ENCODE measurements at regions not wholly inside any gene's neighbourhood (a gene's known extent, or its start where the extent isn't known, plus 50 kb on each side); places are given as distances from the start of the nearest gene placed in this dataset.
"Not testable (repeated sequence)": the region's sequence is repeated elsewhere in the genome, so short reads cannot be mapped to it uniquely, and the experiment has no call there.

DNA sequence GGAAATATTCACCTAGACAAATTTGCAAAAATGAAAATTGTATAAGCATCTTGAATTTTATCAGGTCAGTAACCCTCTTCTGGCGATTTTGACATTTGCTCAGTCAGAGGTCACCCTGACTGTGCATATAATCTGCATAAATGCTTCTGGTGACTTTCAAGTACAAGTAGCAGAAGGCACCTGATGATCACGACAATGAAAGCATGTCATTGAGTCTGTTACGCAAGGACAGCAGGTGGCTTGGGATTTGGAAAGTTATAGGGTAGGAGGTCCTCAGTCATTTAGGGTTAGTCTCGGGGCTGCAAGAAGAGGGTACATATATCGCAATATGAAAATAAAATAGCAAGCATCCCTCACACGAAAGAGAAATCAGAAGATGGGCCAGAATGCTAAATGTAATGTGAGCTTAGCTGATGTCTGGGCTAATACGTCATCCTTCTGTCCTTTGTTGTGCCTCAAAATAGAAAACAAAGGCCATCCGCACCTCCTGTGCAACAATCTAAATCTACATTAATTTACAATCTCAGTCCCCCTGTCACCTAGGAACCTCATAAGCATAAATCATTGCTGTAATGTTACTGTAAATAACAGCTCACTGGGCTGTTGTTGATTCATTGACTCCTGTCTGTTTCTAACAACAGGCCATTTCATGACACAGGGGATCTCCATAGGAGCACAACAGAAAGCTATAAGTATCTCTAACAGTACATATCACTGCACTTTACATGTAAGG is 155.2 kb upstream of the RSPO3 start:
- intact Hi-C loops (cut with DNase I) = no loop called here
- Histone ChIP-seq H3K9me3 (no peaks in the 10 kb centered on the region), H3K4me3 (no peak overlapping the region), H3K27me3 (no peaks in the 10 kb centered on the region), H3K36me3 (no peaks in the 10 kb centered on the region), H3K27ac (no peak overlapping the region), H3K4me1 (no peaks in the 10 kb centered on the region)
- DNase-seq = no peak
- ATAC-seq = no peak
- TF ChIP-seq, protein P1, sequence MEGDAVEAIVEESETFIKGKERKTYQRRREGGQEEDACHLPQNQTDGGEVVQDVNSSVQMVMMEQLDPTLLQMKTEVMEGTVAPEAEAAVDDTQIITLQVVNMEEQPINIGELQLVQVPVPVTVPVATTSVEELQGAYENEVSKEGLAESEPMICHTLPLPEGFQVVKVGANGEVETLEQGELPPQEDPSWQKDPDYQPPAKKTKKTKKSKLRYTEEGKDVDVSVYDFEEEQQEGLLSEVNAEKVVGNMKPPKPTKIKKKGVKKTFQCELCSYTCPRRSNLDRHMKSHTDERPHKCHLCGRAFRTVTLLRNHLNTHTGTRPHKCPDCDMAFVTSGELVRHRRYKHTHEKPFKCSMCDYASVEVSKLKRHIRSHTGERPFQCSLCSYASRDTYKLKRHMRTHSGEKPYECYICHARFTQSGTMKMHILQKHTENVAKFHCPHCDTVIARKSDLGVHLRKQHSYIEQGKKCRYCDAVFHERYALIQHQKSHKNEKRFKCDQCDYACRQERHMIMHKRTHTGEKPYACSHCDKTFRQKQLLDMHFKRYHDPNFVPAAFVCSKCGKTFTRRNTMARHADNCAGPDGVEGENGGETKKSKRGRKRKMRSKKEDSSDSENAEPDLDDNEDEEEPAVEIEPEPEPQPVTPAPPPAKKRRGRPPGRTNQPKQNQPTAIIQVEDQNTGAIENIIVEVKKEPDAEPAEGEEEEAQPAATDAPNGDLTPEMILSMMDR (IDR thresholded peaks at IDR 0.05) = no peak

DNA sequence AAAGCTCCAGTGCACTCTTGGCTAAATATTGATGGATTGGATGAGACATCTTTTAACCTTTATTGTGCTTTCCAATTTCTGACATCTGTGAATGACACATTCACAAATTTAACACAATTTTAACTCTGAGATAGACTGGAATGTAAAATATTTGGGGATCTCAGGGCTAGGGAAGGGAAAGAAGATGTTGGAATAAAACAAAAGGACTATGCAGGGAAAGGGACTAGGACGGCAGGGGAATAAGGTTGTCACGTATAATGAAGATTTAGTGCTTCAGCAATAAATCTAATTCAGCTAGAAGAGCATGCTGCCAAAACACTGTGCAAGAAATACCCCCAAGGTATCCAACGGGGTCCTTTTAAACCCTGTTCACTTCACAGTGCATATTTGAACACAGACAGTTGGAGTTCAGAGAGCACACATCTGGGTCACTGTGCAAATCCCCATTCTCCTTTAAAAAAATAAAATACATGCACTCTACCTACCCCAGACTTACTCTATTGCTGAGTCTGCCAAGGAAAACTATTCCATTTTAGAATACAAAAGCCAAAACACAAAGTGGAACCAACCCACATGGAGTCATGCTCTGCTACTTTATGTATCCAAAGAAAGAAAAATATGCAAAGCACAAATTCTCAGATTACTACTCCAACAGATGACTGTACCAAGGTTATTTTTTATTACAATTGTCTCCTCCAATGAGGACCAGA is 151.0 kb upstream of the RSPO3 start:
- ATAC-seq = no peak
- TF ChIP-seq, protein P1 (IDR thresholded peaks at IDR 0.05) = no peak
- no peak for DNase-seq

DNA sequence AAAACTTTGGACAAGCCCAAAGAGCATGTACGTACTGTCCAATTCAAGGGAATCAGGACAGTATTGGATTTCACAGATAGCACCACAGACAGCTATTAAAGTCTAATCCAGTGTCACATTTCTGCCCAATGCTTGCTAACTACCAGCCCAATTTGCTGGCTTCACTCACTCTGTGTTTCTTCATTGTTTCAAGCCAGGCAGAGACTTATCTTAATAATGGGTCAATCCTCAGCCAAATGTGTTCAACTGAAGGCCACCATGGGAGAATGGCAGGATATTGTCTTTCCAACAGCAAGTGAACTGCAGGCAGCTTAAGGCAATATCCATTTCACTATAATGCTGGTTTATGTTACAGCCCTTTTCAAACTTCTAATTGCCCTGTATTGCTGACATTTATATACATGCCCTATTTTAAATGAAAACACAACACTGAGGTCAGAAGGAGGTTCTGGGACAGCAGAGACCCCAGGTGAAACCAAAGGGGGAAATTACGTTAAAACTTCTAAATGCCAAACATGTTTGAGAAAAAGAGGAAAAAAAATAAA is 142.1 kb upstream of the RSPO3 start:
- Histone ChIP-seq H3K27ac (no peak overlapping the region), H3K27me3 (no peaks in the 10 kb centered on the region), H3K4me3 (no peak overlapping the region), H3K4me1 (no peaks in the 10 kb centered on the region), H3K36me3 (no peaks in the 10 kb centered on the region), H3K9me3 (peaks cover 0 to 3% of the 10 kb centered on the region in 2 donors)
- intact Hi-C loops (cut with DNase I) = no loop called here
- ATAC-seq = no peak
- TF ChIP-seq, protein P1 (IDR thresholded peaks at IDR 0.05) = no peak
- DNase-seq = no peak

More for the DNA sequence above, 151.0 kb upstream of the RSPO3 start:
- no peaks in the 10 kb centered on the region for H3K36me3 ChIP-seq
- no peaks in the 10 kb centered on the region for H3K4me1 ChIP-seq
- no peaks in the 10 kb centered on the region for H3K9me3 ChIP-seq
- intact Hi-C loops (cut with DNase I) = no loop called here
- H3K27ac ChIP-seq = no peak overlapping the region
- H3K4me3 ChIP-seq = no peak overlapping the region
- H3K27me3 ChIP-seq = no peaks in the 10 kb centered on the region

DNA sequence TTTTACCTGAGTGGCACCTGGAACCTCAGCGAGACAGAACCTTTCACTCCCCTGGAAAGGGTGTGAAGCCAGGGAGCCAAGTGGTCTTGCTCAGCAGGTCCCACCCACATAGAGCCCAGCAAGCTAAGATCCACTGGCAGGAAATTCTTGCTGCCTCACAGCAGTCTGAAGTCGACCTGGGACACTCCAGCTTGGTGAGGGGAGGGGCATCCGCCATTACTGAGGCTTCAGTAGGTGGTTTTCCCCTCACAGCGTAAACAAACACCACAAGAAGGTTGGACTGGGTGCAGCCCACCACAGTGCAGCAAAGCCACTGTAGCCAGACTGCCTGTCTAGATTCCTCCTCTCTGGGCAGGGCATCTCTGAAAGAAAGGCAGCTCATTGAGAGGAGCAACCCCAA is 134.7 kb upstream of the RSPO3 start:
- TF ChIP-seq, protein P1 (IDR thresholded peaks at IDR 0.05) = no peak
- H3K36me3 ChIP-seq = no peaks in the 10 kb centered on the region
- intact Hi-C loops (cut with DNase I) = no loop called here
- ATAC-seq (no peak), DNase-seq (no peak)
- no peaks in the 10 kb centered on the region for H3K4me1 ChIP-seq
- H3K4me3 ChIP-seq = no peak overlapping the region
- no peaks in the 10 kb centered on the region for H3K27me3 ChIP-seq
- H3K9me3 ChIP-seq = peaks cover 0 to 9% of the 10 kb centered on the region in 2 donors
- H3K27ac ChIP-seq = no peak overlapping the region

DNA sequence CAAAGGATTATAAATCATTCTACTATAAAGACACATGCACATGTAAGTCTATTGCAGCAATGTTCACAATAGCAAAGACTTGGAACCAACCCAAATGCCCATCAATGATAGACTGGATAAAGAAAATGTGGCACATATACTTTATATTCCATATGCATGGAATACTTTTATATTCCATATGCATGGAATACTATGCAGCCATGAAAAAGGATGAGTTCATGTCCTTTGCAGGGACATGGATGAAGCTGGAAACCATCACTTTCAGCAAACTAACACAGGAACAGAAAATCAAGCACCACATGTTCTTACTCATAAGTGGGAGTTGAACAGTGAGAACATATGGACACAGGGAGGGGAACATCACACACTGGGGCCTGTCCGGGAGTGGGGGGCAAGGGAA is 130.3 kb upstream of the RSPO3 start:
- H3K27me3 ChIP-seq; H3K9me3 ChIP-seq; H3K4me1 ChIP-seq; intact Hi-C loops (cut with DNase I); ATAC-seq; DNase-seq; H3K36me3 ChIP-seq; H3K27ac ChIP-seq; H3K4me3 ChIP-seq: not testable (repeated sequence)
